Upper lobe of right lung (tissue), 1 donor: ENCODE measurements at regions not wholly inside any gene's neighbourhood (a gene's known extent, or its start where the extent isn't known, plus 50 kb on each side); places are given as distances from the start of the nearest gene placed in this dataset.

Experiments
- ATAC-seq: fragments of 200-7000 bp; cut with Tn5 transposase; one replicate; pipeline ENCODE4 v1.9.1; 2020; ENCODE audit warnings: mild to moderate bottlenecking, moderate library complexity
- DNase-seq: peaks from one replicate; pipeline ENCODE4 v3.0.0-alpha.2; 2020
- H3K27ac ChIP-seq: fragments of 200-600 bp; one replicate; pipeline ENCODE4 v1.8.0; 2022
- H3K27me3 ChIP-seq: fragments of 200-600 bp; one replicate; pipeline ENCODE4 v1.8.0; 2022; ENCODE audit warnings: mild to moderate bottlenecking
- H3K36me3 ChIP-seq: fragments of 200-600 bp; one replicate; pipeline ENCODE4 v1.8.0; 2022
- H3K4me1 ChIP-seq: fragments of 200-600 bp; one replicate; pipeline ENCODE4 v1.8.0; 2022
- H3K4me3 ChIP-seq: fragments of 200-600 bp; one replicate; pipeline ENCODE4 v1.8.0; 2022; ENCODE audit warnings: mild to moderate bottlenecking
- H3K9me3 ChIP-seq: fragments of 200-600 bp; one replicate; pipeline ENCODE4 v1.8.0; 2022
- CTCF ChIP-seq: fragments of 200-600 bp; IDR thresholded peaks from one replicate; pipeline ENCODE4 v1.8.0; 2022; ENCODE audit warnings: antibody characterized with exemption
- intact Hi-C: fragments of 100-400 bp; cut with DNase I; formaldehyde crosslinking; loops from one replicate; pipeline ENCODE4 v1.11.0; 2022
- donor health status: DM: no; HTN: yes; CAD: no; lungs with severe emphysema.

- Histone ChIP-seq H3K27me3 (peaks cover 3% of the 10 kb centered on the region), H3K36me3 (no peaks in the 10 kb centered on the region), H3K4me1 (no peaks in the 10 kb centered on the region), H3K4me3 (no peak overlapping the region), H3K9me3 (no peaks in the 10 kb centered on the region), H3K27ac (no peak overlapping the region)
- ATAC-seq (no peak), DNase-seq (no peak)
- intact Hi-C loops = no loop called here
- TF ChIP-seq CTCF = no peak
Observed at GRCh38 chr21:31566064-31566463, 93.4 kb upstream of the SOD1 start.

GRCh38 chr21:31564439-31564838, 95.1 kb upstream of the SOD1 start:
- ATAC-seq (no peak), DNase-seq (no peak)
- Histone ChIP-seq H3K27me3 (peaks cover 19% of the 10 kb centered on the region), H3K36me3 (no peaks in the 10 kb centered on the region), H3K9me3 (no peaks in the 10 kb centered on the region), H3K4me3 (no peak overlapping the region), H3K27ac (no peak overlapping the region), H3K4me1 (no peaks in the 10 kb centered on the region)
- no peak for TF ChIP-seq CTCF
- intact Hi-C loops = no loop called here

- Histone ChIP-seq H3K36me3 (no peaks in the 10 kb centered on the region), H3K27ac (no peak overlapping the region), H3K4me3 (no peak overlapping the region), H3K27me3 (peaks cover 43% of the 10 kb centered on the region), H3K4me1 (peaks cover 14% of the 10 kb centered on the region), H3K9me3 (no peaks in the 10 kb centered on the region)
- intact Hi-C loops = no loop called here
- no peak for ATAC-seq
- TF ChIP-seq CTCF = no peak
- DNase-seq = peak; percentile 23
Observed at GRCh38 chr21:31560479-31560878, 99.0 kb upstream of the SOD1 start.

GRCh38 chr21:31559368-31560119, 99.9 kb upstream of the SOD1 start:
- Histone ChIP-seq H3K4me1 (peaks cover 14% of the 10 kb centered on the region), H3K9me3 (no peaks in the 10 kb centered on the region), H3K27me3 (peaks cover 43% of the 10 kb centered on the region), H3K4me3 (peak overlapping the region; percentile 62), H3K27ac (no peak overlapping the region), H3K36me3 (no peaks in the 10 kb centered on the region)
- ATAC-seq (peak; percentile 85), DNase-seq (peak; percentile 88)
- no peak for TF ChIP-seq CTCF
- intact Hi-C loops = no loop called here

- ATAC-seq = peak; percentile 92
Observed at GRCh38 chr21:31558962-31559367, 100.5 kb upstream of the SOD1 start.

More at GRCh38 chr21:31558962-31559367, 100.5 kb upstream of the SOD1 start:
- no peaks in the 10 kb centered on the region for H3K36me3 ChIP-seq
- H3K4me1 ChIP-seq = peaks cover 14% of the 10 kb centered on the region
- no peaks in the 10 kb centered on the region for H3K9me3 ChIP-seq
- H3K4me3 ChIP-seq = peak overlapping the region; percentile 62
- intact Hi-C loops = no loop called here
- peak; percentile 86 for DNase-seq
- no peak overlapping the region for H3K27ac ChIP-seq
- peaks cover 43% of the 10 kb centered on the region for H3K27me3 ChIP-seq
- TF ChIP-seq CTCF = no peak
